ENCODE measurements at regions not wholly inside any gene's neighbourhood (a gene's known extent, or its start where the extent isn't known, plus 50 kb on each side); places are given as distances from the start of the nearest gene placed in this dataset.

DNA sequence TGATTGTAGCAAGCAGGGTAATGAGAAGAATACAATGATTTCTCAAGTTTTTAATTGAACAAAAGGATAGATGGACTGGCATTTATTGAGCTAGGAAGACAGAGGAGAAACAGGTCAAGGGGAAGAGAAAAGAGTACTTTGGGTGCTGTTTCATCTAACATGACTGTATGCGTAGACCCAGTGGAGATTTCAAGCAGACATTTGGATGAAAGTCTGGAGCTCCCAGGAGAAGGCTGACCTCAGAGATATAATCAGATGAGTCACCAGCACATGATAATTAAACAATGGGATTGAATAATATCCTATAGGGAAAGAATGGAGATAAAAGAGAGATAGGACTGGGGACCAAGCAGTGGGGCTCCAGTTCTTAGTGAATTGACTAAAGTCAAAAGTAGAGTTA lies 194.9 kb downstream of the ARRDC4 start:
- Histone ChIP-seq H3K9me2 (ENCODE audit: insufficient read depth) (no peaks in the 10 kb centered on the region), H3K79me2 (ENCODE audit: insufficient read depth, low read length) (no peaks in the 10 kb centered on the region), H3K4me2 (ENCODE audit: low read length) (no peak overlapping the region), H3K4me1 (ENCODE audit: control insufficient read depth in 1 of 2, insufficient read depth in 2 of 2, low read length in 2 of 2) (no peaks in the 10 kb centered on the region), H2AFZ (ENCODE audit: low read depth, low read length, poor library complexity, severe bottlenecking) (no peak overlapping the region), H3K9ac (ENCODE audit: low read length) (no peak overlapping the region), H3K36me3 (ENCODE audit: control insufficient read depth in 1 of 2, insufficient read depth in 2 of 2, low read length in 2 of 2) (no peaks in the 10 kb centered on the region), H3K27me3 (ENCODE audit: insufficient read depth, low read length) (peaks cover 6% of the 10 kb centered on the region; the same call in 1 of the 2 replicates), H3K4me3 (replicated peaks in 1 of 2; ENCODE audit: low read depth in 1 of 2, low read length in 2 of 2) (no peak overlapping the region), H3K27ac (ENCODE audit: low read depth, low read length) (no peak overlapping the region), H4K20me1 (ENCODE audit: insufficient read depth) (no peaks in the 10 kb centered on the region; the same call in 1 of the 2 replicates), H3K9me3 (ENCODE audit: control insufficient read depth in 1 of 2, insufficient read depth in 1 of 2, low read depth in 1 of 2, low read length in 2 of 2) (no peaks in the 10 kb centered on the region)
- intact Hi-C loops (cut with micrococcal nuclease) = no loop called here
- no peak for ATAC-seq
- no TSS peak for BruUV-seq (replicated peaks)
- CTCF ChIA-PET = no interaction called here
- no peak for DNase-seq (ENCODE audit: low read depth, low spot score)
- TF ChIP-seq, protein P1, sequence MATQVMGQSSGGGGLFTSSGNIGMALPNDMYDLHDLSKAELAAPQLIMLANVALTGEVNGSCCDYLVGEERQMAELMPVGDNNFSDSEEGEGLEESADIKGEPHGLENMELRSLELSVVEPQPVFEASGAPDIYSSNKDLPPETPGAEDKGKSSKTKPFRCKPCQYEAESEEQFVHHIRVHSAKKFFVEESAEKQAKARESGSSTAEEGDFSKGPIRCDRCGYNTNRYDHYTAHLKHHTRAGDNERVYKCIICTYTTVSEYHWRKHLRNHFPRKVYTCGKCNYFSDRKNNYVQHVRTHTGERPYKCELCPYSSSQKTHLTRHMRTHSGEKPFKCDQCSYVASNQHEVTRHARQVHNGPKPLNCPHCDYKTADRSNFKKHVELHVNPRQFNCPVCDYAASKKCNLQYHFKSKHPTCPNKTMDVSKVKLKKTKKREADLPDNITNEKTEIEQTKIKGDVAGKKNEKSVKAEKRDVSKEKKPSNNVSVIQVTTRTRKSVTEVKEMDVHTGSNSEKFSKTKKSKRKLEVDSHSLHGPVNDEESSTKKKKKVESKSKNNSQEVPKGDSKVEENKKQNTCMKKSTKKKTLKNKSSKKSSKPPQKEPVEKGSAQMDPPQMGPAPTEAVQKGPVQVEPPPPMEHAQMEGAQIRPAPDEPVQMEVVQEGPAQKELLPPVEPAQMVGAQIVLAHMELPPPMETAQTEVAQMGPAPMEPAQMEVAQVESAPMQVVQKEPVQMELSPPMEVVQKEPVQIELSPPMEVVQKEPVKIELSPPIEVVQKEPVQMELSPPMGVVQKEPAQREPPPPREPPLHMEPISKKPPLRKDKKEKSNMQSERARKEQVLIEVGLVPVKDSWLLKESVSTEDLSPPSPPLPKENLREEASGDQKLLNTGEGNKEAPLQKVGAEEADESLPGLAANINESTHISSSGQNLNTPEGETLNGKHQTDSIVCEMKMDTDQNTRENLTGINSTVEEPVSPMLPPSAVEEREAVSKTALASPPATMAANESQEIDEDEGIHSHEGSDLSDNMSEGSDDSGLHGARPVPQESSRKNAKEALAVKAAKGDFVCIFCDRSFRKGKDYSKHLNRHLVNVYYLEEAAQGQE (IDR thresholded peaks at IDR 0.05; ENCODE audit: low read depth) = no peak
- TF ChIP-seq TCF7L2 (IDR thresholded peaks at IDR 0.05; ENCODE audit: borderline replicate concordance, extremely low read depth, insufficient read depth, insufficient read length) (no peak), EGR1 (IDR thresholded peaks at IDR 0.05; ENCODE audit: low read depth) (no peak), SRF (IDR thresholded peaks at IDR 0.05; ENCODE audit: low read depth) (no peak), EZH2phosphoT487 (IDR thresholded peaks at IDR 0.05; ENCODE audit: borderline replicate concordance) (no peak), SIN3A (IDR thresholded peaks at IDR 0.05; ENCODE audit: low read depth) (no peak), YY1 (IDR thresholded peaks at IDR 0.05; ENCODE audit: extremely low read depth, insufficient replicate concordance, low read depth, low read length) (no peak), CEBPB (IDR thresholded peaks at IDR 0.05; ENCODE audit: low read depth) (no peak)
- TF ChIP-seq, protein P2, sequence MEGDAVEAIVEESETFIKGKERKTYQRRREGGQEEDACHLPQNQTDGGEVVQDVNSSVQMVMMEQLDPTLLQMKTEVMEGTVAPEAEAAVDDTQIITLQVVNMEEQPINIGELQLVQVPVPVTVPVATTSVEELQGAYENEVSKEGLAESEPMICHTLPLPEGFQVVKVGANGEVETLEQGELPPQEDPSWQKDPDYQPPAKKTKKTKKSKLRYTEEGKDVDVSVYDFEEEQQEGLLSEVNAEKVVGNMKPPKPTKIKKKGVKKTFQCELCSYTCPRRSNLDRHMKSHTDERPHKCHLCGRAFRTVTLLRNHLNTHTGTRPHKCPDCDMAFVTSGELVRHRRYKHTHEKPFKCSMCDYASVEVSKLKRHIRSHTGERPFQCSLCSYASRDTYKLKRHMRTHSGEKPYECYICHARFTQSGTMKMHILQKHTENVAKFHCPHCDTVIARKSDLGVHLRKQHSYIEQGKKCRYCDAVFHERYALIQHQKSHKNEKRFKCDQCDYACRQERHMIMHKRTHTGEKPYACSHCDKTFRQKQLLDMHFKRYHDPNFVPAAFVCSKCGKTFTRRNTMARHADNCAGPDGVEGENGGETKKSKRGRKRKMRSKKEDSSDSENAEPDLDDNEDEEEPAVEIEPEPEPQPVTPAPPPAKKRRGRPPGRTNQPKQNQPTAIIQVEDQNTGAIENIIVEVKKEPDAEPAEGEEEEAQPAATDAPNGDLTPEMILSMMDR (IDR thresholded peaks at IDR 0.05 in 2 of 3, conservative IDR thresholded peaks at IDR 0.05 in 1 of 3; ENCODE audit: borderline replicate concordance in 1 of 3, insufficient read depth in 1 of 3, low read depth in 2 of 3, low read length in 2 of 3) = no peak
- TF ChIP-seq, protein P3, sequence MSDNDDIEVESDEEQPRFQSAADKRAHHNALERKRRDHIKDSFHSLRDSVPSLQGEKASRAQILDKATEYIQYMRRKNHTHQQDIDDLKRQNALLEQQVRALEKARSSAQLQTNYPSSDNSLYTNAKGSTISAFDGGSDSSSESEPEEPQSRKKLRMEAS (IDR thresholded peaks at IDR 0.05) = no peak
- TF ChIP-seq, protein P4, sequence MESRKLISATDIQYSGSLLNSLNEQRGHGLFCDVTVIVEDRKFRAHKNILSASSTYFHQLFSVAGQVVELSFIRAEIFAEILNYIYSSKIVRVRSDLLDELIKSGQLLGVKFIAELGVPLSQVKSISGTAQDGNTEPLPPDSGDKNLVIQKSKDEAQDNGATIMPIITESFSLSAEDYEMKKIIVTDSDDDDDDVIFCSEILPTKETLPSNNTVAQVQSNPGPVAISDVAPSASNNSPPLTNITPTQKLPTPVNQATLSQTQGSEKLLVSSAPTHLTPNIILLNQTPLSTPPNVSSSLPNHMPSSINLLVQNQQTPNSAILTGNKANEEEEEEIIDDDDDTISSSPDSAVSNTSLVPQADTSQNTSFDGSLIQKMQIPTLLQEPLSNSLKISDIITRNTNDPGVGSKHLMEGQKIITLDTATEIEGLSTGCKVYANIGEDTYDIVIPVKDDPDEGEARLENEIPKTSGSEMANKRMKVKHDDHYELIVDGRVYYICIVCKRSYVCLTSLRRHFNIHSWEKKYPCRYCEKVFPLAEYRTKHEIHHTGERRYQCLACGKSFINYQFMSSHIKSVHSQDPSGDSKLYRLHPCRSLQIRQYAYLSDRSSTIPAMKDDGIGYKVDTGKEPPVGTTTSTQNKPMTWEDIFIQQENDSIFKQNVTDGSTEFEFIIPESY (IDR thresholded peaks at IDR 0.05; ENCODE audit: extremely low read depth, insufficient replicate concordance, low read length) = no peak
- POLR2A ChIA-PET = no interaction called here
- RAD21 ChIA-PET (ENCODE audit: low non-redundant PET in 1 of 2, low total read pairs in 2 of 2, uncharacterized antibody in 2 of 2, unreplicated experiment in 2 of 2) = no interaction called here
